ENCODE measurements at regions not wholly inside any gene's neighbourhood (a gene's known extent, or its start where the extent isn't known, plus 50 kb on each side); places are given as distances from the start of the nearest gene placed in this dataset.

- H3K27me3 ChIP-seq: no peaks in the 10 kb centered on the region
- H3K4me3 ChIP-seq: no peak overlapping the region
- no peaks in the 10 kb centered on the region for H3K36me3 ChIP-seq
- H3K4me1 ChIP-seq: no peaks in the 10 kb centered on the region
- no peak overlapping the region for H3K27ac ChIP-seq
- TF ChIP-seq, protein P1, sequence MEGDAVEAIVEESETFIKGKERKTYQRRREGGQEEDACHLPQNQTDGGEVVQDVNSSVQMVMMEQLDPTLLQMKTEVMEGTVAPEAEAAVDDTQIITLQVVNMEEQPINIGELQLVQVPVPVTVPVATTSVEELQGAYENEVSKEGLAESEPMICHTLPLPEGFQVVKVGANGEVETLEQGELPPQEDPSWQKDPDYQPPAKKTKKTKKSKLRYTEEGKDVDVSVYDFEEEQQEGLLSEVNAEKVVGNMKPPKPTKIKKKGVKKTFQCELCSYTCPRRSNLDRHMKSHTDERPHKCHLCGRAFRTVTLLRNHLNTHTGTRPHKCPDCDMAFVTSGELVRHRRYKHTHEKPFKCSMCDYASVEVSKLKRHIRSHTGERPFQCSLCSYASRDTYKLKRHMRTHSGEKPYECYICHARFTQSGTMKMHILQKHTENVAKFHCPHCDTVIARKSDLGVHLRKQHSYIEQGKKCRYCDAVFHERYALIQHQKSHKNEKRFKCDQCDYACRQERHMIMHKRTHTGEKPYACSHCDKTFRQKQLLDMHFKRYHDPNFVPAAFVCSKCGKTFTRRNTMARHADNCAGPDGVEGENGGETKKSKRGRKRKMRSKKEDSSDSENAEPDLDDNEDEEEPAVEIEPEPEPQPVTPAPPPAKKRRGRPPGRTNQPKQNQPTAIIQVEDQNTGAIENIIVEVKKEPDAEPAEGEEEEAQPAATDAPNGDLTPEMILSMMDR (IDR thresholded peaks at IDR 0.05): no peak
- intact Hi-C loops (cut with DNase I): no loop called here
- DNase-seq (no peak), ATAC-seq (no peak)
- no peaks in the 10 kb centered on the region for H3K9me3 ChIP-seq
Observed at GRCh38 chr9:18118268-18118667, 355.7 kb upstream of the ADAMTSL1 start.

- Histone ChIP-seq H3K36me3 (no peaks in the 10 kb centered on the region), H3K4me1 (no peaks in the 10 kb centered on the region), H3K4me3 (no peak overlapping the region), H3K27ac (no peak overlapping the region), H3K9me3 (peaks cover 0 to 5% (median 0%) of the 10 kb centered on the region in 11 donors), H3K27me3 (no peaks in the 10 kb centered on the region)
- WGBS, 2 donors: 53 to 67% methylated on average over 1 of the region's 1 CpG
- intact Hi-C loops (cut with DNase I): loop anchor here in 1 of 10 donors (10.0 kb wide), 1 partner anchor 57 kb away; no protein-coding TSS in a partner anchor
- DNase-seq (no peak), ATAC-seq (no peak)
- TF ChIP-seq, protein P1 (IDR thresholded peaks at IDR 0.05): no peak
Observed at GRCh38 chr9:18122171-18122570, 351.8 kb upstream of the ADAMTSL1 start.

DNA sequence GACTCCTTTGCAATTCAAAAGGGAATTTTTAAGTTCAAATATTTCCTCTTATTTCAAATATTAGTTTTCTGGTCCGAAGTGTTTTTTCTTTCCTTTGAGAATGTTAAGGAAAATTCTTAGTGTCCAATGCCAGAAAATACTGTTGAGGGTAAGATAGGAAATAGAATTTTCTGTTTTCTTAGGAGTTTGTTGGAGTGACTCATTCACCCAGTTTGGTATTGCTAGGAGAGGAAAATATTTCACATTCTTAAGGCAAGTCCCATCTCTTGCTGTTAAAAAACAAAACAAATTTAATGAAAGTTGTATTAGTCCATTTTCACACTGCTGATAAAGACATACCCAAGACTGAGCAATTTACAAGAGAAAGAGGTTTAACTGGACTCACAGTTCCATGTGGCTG is 349.2 kb upstream of the ADAMTSL1 start:
- Histone ChIP-seq H3K27me3 (no peaks in the 10 kb centered on the region), H3K36me3 (no peaks in the 10 kb centered on the region), H3K27ac (no peak overlapping the region), H3K4me1 (no peaks in the 10 kb centered on the region), H3K9me3 (peaks cover 0 to 5% (median 0%) of the 10 kb centered on the region in 11 donors), H3K4me3 (no peak overlapping the region)
- ATAC-seq (no peak), DNase-seq (no peak)
- WGBS, 2 donors: 59 to 73% methylated on average over 1 of the region's 1 CpG
- intact Hi-C loops (cut with DNase I): loop anchor here in 1 of 10 donors (10.0 kb wide), 1 partner anchor 60 kb away; no protein-coding TSS in a partner anchor
- TF ChIP-seq, protein P1 (IDR thresholded peaks at IDR 0.05): no peak

DNA sequence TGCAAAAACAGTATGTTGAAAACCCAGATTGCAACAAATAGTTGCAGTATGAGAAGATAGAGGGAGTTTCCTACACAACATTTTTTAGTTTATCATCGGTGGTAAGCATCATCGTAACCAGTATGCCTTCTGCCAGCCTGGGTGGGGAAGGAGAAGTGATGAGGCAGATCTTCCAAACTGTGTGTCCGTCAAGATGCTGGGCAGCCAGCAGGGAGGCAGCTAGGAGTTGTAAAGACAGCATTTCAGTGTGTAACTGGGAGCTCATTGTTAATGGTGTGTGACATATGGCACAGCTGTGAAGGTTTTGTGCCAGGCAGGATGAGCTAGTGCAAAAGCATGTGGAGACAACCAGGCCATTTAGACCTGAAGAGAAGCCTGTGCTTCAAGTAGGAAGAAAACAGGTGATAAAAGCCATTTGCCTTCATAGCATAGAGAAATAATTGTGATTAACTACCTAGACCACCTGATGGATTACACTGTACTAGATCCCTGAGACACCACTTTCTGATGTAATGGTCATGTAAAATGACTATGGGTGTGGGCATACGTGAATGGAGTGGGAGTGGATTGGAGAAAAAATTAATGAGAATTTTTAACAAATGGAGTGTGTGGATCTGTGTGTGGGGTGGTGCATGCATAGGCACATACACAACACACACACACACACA is 347.0 kb upstream of the ADAMTSL1 start:
- Histone ChIP-seq H3K36me3 (no peaks in the 10 kb centered on the region), H3K4me1 (no peaks in the 10 kb centered on the region), H3K27me3 (no peaks in the 10 kb centered on the region), H3K9me3 (peaks cover 0 to 5% (median 0%) of the 10 kb centered on the region in 11 donors), H3K4me3 (no peak overlapping the region), H3K27ac (no peak overlapping the region)
- TF ChIP-seq, protein P1 (IDR thresholded peaks at IDR 0.05): no peak
- DNase-seq (no peak), ATAC-seq (no peak)
- intact Hi-C loops (cut with DNase I): loop anchor here in 1 of 10 donors (10.0 kb wide), 1 partner anchor 62 kb away; no protein-coding TSS in a partner anchor
- WGBS, 2 donors: 66 to 76% methylated on average over 4 of the region's 4 CpGs
